ENCODE measurements at regions not wholly inside any gene's neighbourhood (a gene's known extent, or its start where the extent isn't known, plus 50 kb on each side); places are given as distances from the start of the nearest gene placed in this dataset.

GRCh38 chr6:20292905-20293304, 80.6 kb upstream of the MBOAT1 start:
- intact Hi-C loops (cut with micrococcal nuclease; ENCODE audit: unreplicated experiment): no loop called here
- no peaks in the 10 kb centered on the region for H3K27me3 ChIP-seq (replicated peaks; ENCODE audit: insufficient read depth, low read depth, low read length, poor library complexity)
- no peaks in the 10 kb centered on the region for H3K4me1 ChIP-seq (ENCODE audit: insufficient read depth, low read length, poor library complexity, severe bottlenecking)
- ChIA-PET POLR2A (ENCODE audit: low non-redundant PET) (no interaction called here), CTCF (no interaction called here)
- DNase-seq (ENCODE audit: low spot score): no peak
- no peaks in the 10 kb centered on the region for H3K9me3 ChIP-seq (ENCODE audit: low read depth, low read length, poor library complexity, severe bottlenecking)
- BruUV-seq (replicated peaks): no TSS peak
- TF ChIP-seq CTCF (conservative IDR thresholded peaks at IDR 0.05; ENCODE audit: low read depth, low read length) (no peak), EZH2 (IDR thresholded peaks at IDR 0.05; ENCODE audit: borderline replicate concordance, low read depth, low read length, poor library complexity, severe bottlenecking) (no peak)
- H3K36me3 ChIP-seq (ENCODE audit: insufficient read depth, low read length, poor library complexity, severe bottlenecking): no peaks in the 10 kb centered on the region
- no peak overlapping the region for H3K27ac ChIP-seq (ENCODE audit: low read depth, low read length, poor library complexity, severe bottlenecking)
- H3K4me3 ChIP-seq (ENCODE audit: low read depth, low read length, poor library complexity, severe bottlenecking): no peak overlapping the region

- Histone ChIP-seq H3K27me3 (replicated peaks; ENCODE audit: insufficient read depth, low read depth, low read length, poor library complexity) (no peaks in the 10 kb centered on the region), H3K27ac (ENCODE audit: low read depth, low read length, poor library complexity, severe bottlenecking) (no peak overlapping the region), H3K9me3 (ENCODE audit: low read depth, low read length, poor library complexity, severe bottlenecking) (no peaks in the 10 kb centered on the region), H3K36me3 (ENCODE audit: insufficient read depth, low read length, poor library complexity, severe bottlenecking) (no peaks in the 10 kb centered on the region), H3K4me1 (ENCODE audit: insufficient read depth, low read length, poor library complexity, severe bottlenecking) (no peaks in the 10 kb centered on the region), H3K4me3 (ENCODE audit: low read depth, low read length, poor library complexity, severe bottlenecking) (no peak overlapping the region)
- TF ChIP-seq EZH2 (IDR thresholded peaks at IDR 0.05; ENCODE audit: borderline replicate concordance, low read depth, low read length, poor library complexity, severe bottlenecking) (no peak), CTCF (conservative IDR thresholded peaks at IDR 0.05; ENCODE audit: low read depth, low read length) (no peak)
- CTCF ChIA-PET: no interaction called here
- no TSS peak for BruUV-seq (replicated peaks)
- no peak for DNase-seq (ENCODE audit: low spot score)
- intact Hi-C loops (cut with micrococcal nuclease; ENCODE audit: unreplicated experiment): no loop called here
- POLR2A ChIA-PET (ENCODE audit: low non-redundant PET): no interaction called here
Measured at GRCh38 chr6:20301256-20301655, 89.0 kb upstream of the MBOAT1 start.

DNA sequence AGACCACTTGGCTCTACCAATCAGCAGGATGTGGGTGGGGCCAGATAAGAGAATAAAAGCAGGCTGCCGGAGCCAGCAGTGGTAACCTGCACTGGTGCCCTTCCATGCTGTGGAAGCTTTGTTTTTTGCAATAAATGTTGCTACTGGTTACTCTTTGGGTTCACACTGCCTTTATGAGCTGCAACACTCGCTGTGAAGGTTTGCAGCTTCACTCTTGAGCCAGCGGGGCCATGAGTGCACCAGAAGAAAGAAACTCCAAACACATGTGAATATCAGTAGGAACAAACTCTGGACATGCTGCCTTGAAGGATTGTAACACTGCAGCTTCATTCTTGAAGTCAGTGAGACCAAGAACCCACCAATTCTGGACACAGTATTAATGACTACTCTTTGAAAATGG, 89.9 kb upstream of the MBOAT1 start:
- Histone ChIP-seq H3K27me3 (replicated peaks; ENCODE audit: insufficient read depth, low read depth, low read length, poor library complexity) (no peaks in the 10 kb centered on the region), H3K27ac (ENCODE audit: low read depth, low read length, poor library complexity, severe bottlenecking) (no peak overlapping the region), H3K36me3 (ENCODE audit: insufficient read depth, low read length, poor library complexity, severe bottlenecking) (no peaks in the 10 kb centered on the region), H3K4me3 (ENCODE audit: low read depth, low read length, poor library complexity, severe bottlenecking) (no peak overlapping the region), H3K4me1 (ENCODE audit: insufficient read depth, low read length, poor library complexity, severe bottlenecking) (no peaks in the 10 kb centered on the region), H3K9me3 (ENCODE audit: low read depth, low read length, poor library complexity, severe bottlenecking) (no peaks in the 10 kb centered on the region)
- ChIA-PET POLR2A (ENCODE audit: low non-redundant PET) (no interaction called here), CTCF (no interaction called here)
- BruUV-seq (replicated peaks): no TSS peak
- intact Hi-C loops (cut with micrococcal nuclease; ENCODE audit: unreplicated experiment): no loop called here
- TF ChIP-seq EZH2 (IDR thresholded peaks at IDR 0.05; ENCODE audit: borderline replicate concordance, low read depth, low read length, poor library complexity, severe bottlenecking): no peak
- TF ChIP-seq CTCF (conservative IDR thresholded peaks at IDR 0.05; ENCODE audit: low read depth, low read length): no peak
- DNase-seq (ENCODE audit: low spot score): no peak
